HG03558 (cell line): ENCODE measurements at regions not wholly inside any gene's neighbourhood (a gene's known extent, or its start where the extent isn't known, plus 50 kb on each side); places are given as distances from the start of the nearest gene placed in this dataset.
"Not testable (repeated sequence)": the region's sequence is repeated elsewhere in the genome, so short reads cannot be mapped to it uniquely, and the experiment has no call there.

Experiments
- ATAC-seq: cut with Tn5 transposase; IDR thresholded peaks from one replicate; pipeline ENCODE4 v1.9.1; 2021; ENCODE audit warnings: moderate number of reproducible peaks; ENCODE audit not compliant: unreplicated experiment; ENCODE audit errors: extremely low read depth

- not testable (repeated sequence) for ATAC-seq
Observed at GRCh38 chr3:145257967-145258366, 903.0 kb downstream of the PLOD2 start.

- no peak for ATAC-seq
Observed at GRCh38 chr3:145259166-145259880, 901.7 kb downstream of the PLOD2 start.

GRCh38 chr3:145263458-145263857 lies 897.5 kb downstream of the PLOD2 start:
- ATAC-seq = not testable (repeated sequence)

- no peak for ATAC-seq
Observed at GRCh38 chr3:145266368-145266767, 894.6 kb downstream of the PLOD2 start.

- no peak for ATAC-seq
Observed at GRCh38 chr3:145269106-145269505, 891.9 kb downstream of the PLOD2 start.

GRCh38 chr3:145272684-145273083 lies 888.3 kb downstream of the PLOD2 start:
- ATAC-seq = no peak

- no peak for ATAC-seq
Observed at GRCh38 chr3:145282505-145282904, 878.5 kb downstream of the PLOD2 start.

GRCh38 chr3:145286937-145287336 lies 874.0 kb downstream of the PLOD2 start:
- ATAC-seq = peak; percentile 49

- ATAC-seq = no peak
Observed at GRCh38 chr3:145290010-145290409, 871.0 kb downstream of the PLOD2 start.

- ATAC-seq = no peak
Observed at GRCh38 chr3:145294572-145294971, 866.4 kb downstream of the PLOD2 start.

GRCh38 chr3:145307272-145307671 lies 853.7 kb downstream of the PLOD2 start:
- ATAC-seq = no peak

- no peak for ATAC-seq
Observed at GRCh38 chr3:145313751-145314150, 847.2 kb downstream of the PLOD2 start.

GRCh38 chr3:145316253-145316652 lies 844.7 kb downstream of the PLOD2 start:
- ATAC-seq = not testable (repeated sequence)

- ATAC-seq = no peak
Observed at GRCh38 chr3:145326666-145327065, 834.3 kb downstream of the PLOD2 start.

GRCh38 chr3:145333427-145333826 lies 827.6 kb downstream of the PLOD2 start:
- not testable (repeated sequence) for ATAC-seq

GRCh38 chr3:145333931-145334330 lies 827.1 kb downstream of the PLOD2 start:
- no peak for ATAC-seq

- no peak for ATAC-seq
Observed at GRCh38 chr3:145355206-145355605, 805.8 kb downstream of the PLOD2 start.

- no peak for ATAC-seq
Observed at GRCh38 chr3:145357453-145357852, 803.5 kb downstream of the PLOD2 start.

- ATAC-seq = no peak
Observed at GRCh38 chr3:145359040-145359439, 801.9 kb downstream of the PLOD2 start.

GRCh38 chr3:145368748-145369147 lies 792.2 kb downstream of the PLOD2 start:
- no peak for ATAC-seq

GRCh38 chr3:145370870-145371269 lies 790.1 kb downstream of the PLOD2 start:
- no peak for ATAC-seq

- ATAC-seq = no peak
Observed at GRCh38 chr3:145377301-145377700, 783.7 kb downstream of the PLOD2 start.
